Kidney epithelial cell (primary cell): ENCODE measurements at regions not wholly inside any gene's neighbourhood (a gene's known extent, or its start where the extent isn't known, plus 50 kb on each side); places are given as distances from the start of the nearest gene placed in this dataset.

Experiments
- DNase-seq: peaks from one replicate; pipeline ENCODE4 v3.0.0-alpha.2; 2010; ENCODE audit warnings: low read depth
- H3K27me3 ChIP-seq: 2 replicates; pipeline ENCODE4 v1.6.0; 2011; ENCODE audit warnings: low read length; ENCODE audit not compliant: control insufficient read depth, insufficient read depth
- H3K36me3 ChIP-seq: 2 replicates; pipeline ENCODE4 v1.5.1; 2011; ENCODE audit warnings: low read length; ENCODE audit not compliant: control insufficient read depth, insufficient read depth
- H3K4me3 ChIP-seq: 2 replicates; pipeline ENCODE4 v1.5.1; 2011; ENCODE audit warnings: low read depth, mild to moderate bottlenecking, control low read depth, low read length
- CTCF ChIP-seq: IDR thresholded peaks from 2 replicates; pipeline ENCODE4 v1.5.1; 2011; ENCODE audit warnings: mild to moderate bottlenecking, moderate library complexity, low read length, control low read depth, inconsistent platforms; ENCODE audit not compliant: insufficient read depth, poor library complexity, severe bottlenecking

GRCh38 chr11:26204839-26205238, 127.1 kb upstream of the ANO3 start:
- no peak for TF ChIP-seq CTCF
- no peak overlapping the region for H3K4me3 ChIP-seq

DNA sequence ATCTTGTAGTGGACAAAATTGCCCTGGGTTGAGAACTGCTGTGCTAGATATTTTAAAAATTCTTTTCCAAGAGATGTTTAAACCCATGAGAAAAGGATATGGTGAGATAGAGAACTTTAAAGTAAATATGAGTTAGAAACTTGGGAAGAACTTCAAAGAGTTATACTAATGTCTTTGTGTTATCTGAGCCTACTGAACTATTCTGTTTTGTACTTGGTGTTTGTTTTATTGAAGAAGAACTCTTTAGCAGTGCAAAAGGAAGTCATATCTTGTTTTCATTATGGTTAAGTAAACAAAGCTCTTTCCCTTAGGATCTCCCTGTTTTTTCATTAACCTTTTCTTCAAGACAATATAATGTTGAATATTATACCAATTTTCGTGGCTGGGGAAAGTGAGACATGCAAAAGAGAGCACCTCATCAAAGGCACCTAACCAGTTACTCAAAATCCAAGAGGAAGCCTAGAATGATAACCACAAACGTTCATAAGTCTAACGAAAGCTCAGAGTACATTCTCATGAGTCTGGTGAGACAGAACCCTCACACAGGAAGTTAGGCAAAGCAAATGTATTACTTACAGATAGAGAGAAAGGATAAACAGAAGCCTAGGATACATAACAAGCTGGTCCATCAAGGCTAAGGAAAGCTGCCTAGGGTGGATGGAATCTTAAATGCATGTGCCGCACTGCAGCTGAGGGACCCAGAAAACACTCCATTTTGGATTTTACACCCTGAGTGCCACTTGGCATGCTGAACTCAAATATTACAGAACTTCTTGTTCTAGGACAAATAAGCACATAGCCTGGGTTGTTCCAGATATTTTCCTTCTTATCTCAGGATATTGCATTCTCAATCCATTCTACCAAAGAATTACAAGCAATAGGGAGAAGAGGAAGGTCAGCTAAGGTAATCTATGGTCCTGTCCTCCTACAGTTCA, 112.5 kb upstream of the ANO3 start:
- DNase-seq, result no peak
- TF ChIP-seq CTCF, result no peak
- Histone ChIP-seq H3K36me3 (no peaks in the 10 kb centered on the region), H3K4me3 (no peak overlapping the region), H3K27me3 (no peaks in the 10 kb centered on the region)

More at GRCh38 chr11:26204839-26205238, 127.1 kb upstream of the ANO3 start:
- H3K27me3 ChIP-seq, result no peaks in the 10 kb centered on the region
- no peak for DNase-seq
- no peaks in the 10 kb centered on the region for H3K36me3 ChIP-seq

- DNase-seq, result no peak
- Histone ChIP-seq H3K4me3 (no peak overlapping the region), H3K36me3 (no peaks in the 10 kb centered on the region), H3K27me3 (no peaks in the 10 kb centered on the region)
- no peak for TF ChIP-seq CTCF
Observed at GRCh38 chr11:26225646-26226045, 106.3 kb upstream of the ANO3 start.

DNA sequence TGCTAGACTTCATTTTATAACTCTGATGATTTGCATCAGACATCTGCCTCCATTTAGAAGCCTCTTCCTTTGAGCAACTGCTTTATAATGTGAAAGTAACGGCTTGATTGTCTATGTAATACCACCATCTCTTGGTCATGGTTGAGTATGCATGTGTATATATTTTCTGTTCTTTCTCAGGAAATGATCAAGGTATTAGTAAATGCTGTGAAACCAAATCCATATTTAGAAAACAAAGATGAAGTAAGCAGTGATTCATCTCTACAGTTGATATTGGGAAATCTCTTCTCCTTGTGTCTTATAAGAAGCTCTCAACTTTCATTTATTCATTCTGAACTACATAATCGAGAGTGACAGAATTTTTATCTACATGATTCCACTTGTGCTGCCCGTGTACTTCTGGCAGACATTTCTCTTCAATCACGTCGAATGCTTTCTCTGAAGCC, 104.6 kb upstream of the ANO3 start:
- Histone ChIP-seq H3K36me3 (no peaks in the 10 kb centered on the region), H3K4me3 (no peak overlapping the region), H3K27me3 (no peaks in the 10 kb centered on the region)
- no peak for DNase-seq
- peak; percentile 12 for TF ChIP-seq CTCF

GRCh38 chr11:26227883-26228502, 103.9 kb upstream of the ANO3 start:
- Histone ChIP-seq H3K4me3 (no peak overlapping the region), H3K36me3 (no peaks in the 10 kb centered on the region), H3K27me3 (no peaks in the 10 kb centered on the region)
- no peak for DNase-seq
- TF ChIP-seq CTCF, result no peak
